OCI-LY3 (cell line): ENCODE measurements at regions not wholly inside any gene's neighbourhood (a gene's known extent, or its start where the extent isn't known, plus 50 kb on each side); places are given as distances from the start of the nearest gene placed in this dataset.

ENCODE experiments used
- H2AFZ ChIP-seq: fragments of 200-600, 300-600 bp; shearing (Covaris generic); 2 replicates; pipeline ENCODE4 v1.6.0; 2014; ENCODE audit warnings: antibody characterized with exemption, low read depth, low read length
- H3K27ac ChIP-seq: fragments of 200-600, 300-600 bp; sonication (generic); 2 replicates; pipeline ENCODE4 v1.5.1; 2014; ENCODE audit warnings: mild to moderate bottlenecking, low read length, moderate library complexity, mixed read lengths
- H3K27me3 ChIP-seq: fragments of 200-600, 300-600 bp; sonication (generic); 2 replicates; pipeline ENCODE4 v1.6.1; 2014; ENCODE audit warnings: low read depth, low read length, mixed read lengths
- H3K36me3 ChIP-seq: fragments of 200-600, 300-600 bp; sonication (generic); replicated peaks from 2 replicates; pipeline ENCODE3; 2014; ENCODE audit warnings: low read depth, low read length, mixed read lengths
- H3K4me1 ChIP-seq: fragments of 300-600, 200-600 bp; sonication (generic); 2 replicates; pipeline ENCODE4 v1.6.1; 2014; ENCODE audit warnings: low read length, mixed read lengths
- H3K4me2 ChIP-seq: fragments of 200-600, 300-600 bp; sonication (generic); 2 replicates; pipeline ENCODE4 v1.6.1; 2014; ENCODE audit warnings: low read length, mixed read lengths
- H3K4me3 ChIP-seq: fragments of 300-600, 200-600 bp; sonication (generic); 2 replicates; pipeline ENCODE4 v1.5.1; 2014; ENCODE audit warnings: antibody characterized with exemption, mild to moderate bottlenecking, low read length, moderate library complexity
- H3K79me2 ChIP-seq: fragments of 300-600, 200-600 bp; shearing (Covaris generic); 2 replicates; pipeline ENCODE4 v1.6.1; 2014; ENCODE audit warnings: mild to moderate bottlenecking, low read length, mixed read lengths
- H3K9ac ChIP-seq: fragments of 300-600, 200-600 bp; shearing (Covaris generic); 2 replicates; pipeline ENCODE4 v1.6.0; 2014; ENCODE audit warnings: mild to moderate bottlenecking, low read length, moderate library complexity
- H3K9me3 ChIP-seq: fragments of 200-600, 300-600 bp; shearing (Covaris generic); 2 replicates; pipeline ENCODE4 v1.6.1; 2014; ENCODE audit warnings: low read length, mixed read lengths; ENCODE audit not compliant: insufficient read depth
- H4K20me1 ChIP-seq: fragments of 200-600, 300-600 bp; sonication (generic); 2 replicates; pipeline ENCODE4 v1.6.1; 2016; ENCODE audit warnings: low read length, mixed read lengths; ENCODE audit not compliant: insufficient read depth
- EZH2phosphoT487 ChIP-seq: fragments of 200-600 bp; shearing (Covaris generic); IDR thresholded peaks from 2 replicates; pipeline ENCODE4 v1.6.1; 2018; ENCODE audit warnings: antibody characterized with exemption, mixed run types, low read depth
- TF ChIP-seq, protein P1 (sequence below): fragments of 200-600, 300-600 bp; sonication (generic); IDR thresholded peaks from 2 replicates; pipeline ENCODE4 v1.5.1; 2014; ENCODE audit warnings: antibody characterized with exemption, low read length, low read depth

DNA sequence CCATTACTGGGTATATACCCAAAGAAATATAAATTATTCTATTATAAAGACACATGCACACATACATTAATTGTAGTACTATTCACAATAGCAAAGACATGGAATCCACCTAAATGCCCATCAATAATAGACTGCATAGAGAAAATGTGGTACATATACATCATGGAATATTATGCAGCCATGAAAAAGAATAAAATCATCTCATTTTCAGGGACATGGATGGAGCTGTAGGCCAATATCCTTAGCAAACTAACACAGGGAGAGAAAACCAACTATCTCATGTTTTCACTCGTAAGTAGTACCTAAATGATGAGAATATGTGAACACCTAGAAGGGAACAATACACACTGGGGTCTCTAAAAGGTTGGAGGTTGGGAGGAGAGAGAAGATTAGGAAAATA lies 86.0 kb upstream of the GALNTL6 start:
- no peaks in the 10 kb centered on the region for H3K36me3 ChIP-seq
- no peak for TF ChIP-seq EZH2phosphoT487
- TF ChIP-seq, protein P1, sequence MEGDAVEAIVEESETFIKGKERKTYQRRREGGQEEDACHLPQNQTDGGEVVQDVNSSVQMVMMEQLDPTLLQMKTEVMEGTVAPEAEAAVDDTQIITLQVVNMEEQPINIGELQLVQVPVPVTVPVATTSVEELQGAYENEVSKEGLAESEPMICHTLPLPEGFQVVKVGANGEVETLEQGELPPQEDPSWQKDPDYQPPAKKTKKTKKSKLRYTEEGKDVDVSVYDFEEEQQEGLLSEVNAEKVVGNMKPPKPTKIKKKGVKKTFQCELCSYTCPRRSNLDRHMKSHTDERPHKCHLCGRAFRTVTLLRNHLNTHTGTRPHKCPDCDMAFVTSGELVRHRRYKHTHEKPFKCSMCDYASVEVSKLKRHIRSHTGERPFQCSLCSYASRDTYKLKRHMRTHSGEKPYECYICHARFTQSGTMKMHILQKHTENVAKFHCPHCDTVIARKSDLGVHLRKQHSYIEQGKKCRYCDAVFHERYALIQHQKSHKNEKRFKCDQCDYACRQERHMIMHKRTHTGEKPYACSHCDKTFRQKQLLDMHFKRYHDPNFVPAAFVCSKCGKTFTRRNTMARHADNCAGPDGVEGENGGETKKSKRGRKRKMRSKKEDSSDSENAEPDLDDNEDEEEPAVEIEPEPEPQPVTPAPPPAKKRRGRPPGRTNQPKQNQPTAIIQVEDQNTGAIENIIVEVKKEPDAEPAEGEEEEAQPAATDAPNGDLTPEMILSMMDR, result no peak
- H3K27me3 ChIP-seq, result no peaks in the 10 kb centered on the region
- no peaks in the 10 kb centered on the region for H3K79me2 ChIP-seq
- no peaks in the 10 kb centered on the region for H3K9me3 ChIP-seq
- no peak overlapping the region for H3K4me2 ChIP-seq
- no peak overlapping the region for H3K9ac ChIP-seq
- H4K20me1 ChIP-seq, result no peaks in the 10 kb centered on the region
- no peak overlapping the region for H3K27ac ChIP-seq
- no peaks in the 10 kb centered on the region for H3K4me1 ChIP-seq
- no peak overlapping the region for H3K4me3 ChIP-seq
- H2AFZ ChIP-seq, result no peak overlapping the region

DNA sequence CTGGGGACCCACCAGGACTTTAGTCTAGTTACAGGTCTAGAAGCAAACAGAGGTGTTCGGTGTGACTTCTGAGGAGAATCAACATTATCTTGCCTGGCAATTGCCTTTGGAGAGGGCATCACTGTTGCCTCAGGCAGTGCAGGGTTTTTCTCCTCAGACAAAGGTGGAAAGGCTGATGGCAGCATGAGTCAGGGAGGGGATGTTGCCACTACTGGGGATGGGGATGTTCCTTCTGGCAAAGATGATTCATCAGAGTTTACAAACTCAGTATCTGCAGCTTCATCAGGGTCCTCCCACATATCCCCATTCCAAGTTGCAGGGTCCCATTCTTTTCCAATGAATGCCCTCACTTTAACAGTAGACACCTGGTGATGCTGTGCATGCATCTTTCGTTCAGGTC lies 91.3 kb upstream of the GALNTL6 start:
- Histone ChIP-seq H3K9me3 (no peaks in the 10 kb centered on the region), H3K4me2 (no peak overlapping the region), H3K79me2 (no peaks in the 10 kb centered on the region), H3K4me3 (no peak overlapping the region), H3K27me3 (no peaks in the 10 kb centered on the region), H3K36me3 (no peaks in the 10 kb centered on the region), H4K20me1 (no peaks in the 10 kb centered on the region), H2AFZ (no peak overlapping the region), H3K27ac (no peak overlapping the region), H3K4me1 (no peaks in the 10 kb centered on the region), H3K9ac (no peak overlapping the region)
- TF ChIP-seq EZH2phosphoT487, result no peak
- TF ChIP-seq, protein P1, result no peak

DNA sequence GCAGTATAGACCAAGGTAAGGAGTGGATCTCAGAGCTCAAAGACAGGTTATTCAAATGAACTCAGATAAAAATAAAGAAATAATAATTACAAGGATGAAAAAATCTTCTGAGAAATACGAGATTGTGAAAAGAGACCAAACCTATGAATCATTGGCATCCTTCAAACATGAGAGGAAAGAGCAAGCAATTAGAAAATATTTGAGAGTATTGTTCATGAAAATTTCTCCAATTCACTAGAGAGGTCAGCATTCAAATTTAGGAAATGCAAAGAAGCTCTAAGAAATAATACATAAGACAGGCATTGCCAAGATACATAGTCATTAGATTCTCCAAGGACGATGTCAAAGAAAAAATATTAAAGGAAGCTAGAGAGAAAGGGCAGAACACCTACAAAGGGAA lies 93.5 kb upstream of the GALNTL6 start:
- TF ChIP-seq, protein P1, result no peak
- TF ChIP-seq EZH2phosphoT487, result no peak
- H3K36me3 ChIP-seq, result no peaks in the 10 kb centered on the region
- H3K4me1 ChIP-seq, result no peaks in the 10 kb centered on the region
- no peaks in the 10 kb centered on the region for H3K9me3 ChIP-seq
- no peak overlapping the region for H3K27ac ChIP-seq
- H2AFZ ChIP-seq, result no peak overlapping the region
- H3K27me3 ChIP-seq, result no peaks in the 10 kb centered on the region
- H3K79me2 ChIP-seq, result no peaks in the 10 kb centered on the region
- no peak overlapping the region for H3K9ac ChIP-seq
- H4K20me1 ChIP-seq, result no peaks in the 10 kb centered on the region
- H3K4me2 ChIP-seq, result no peak overlapping the region
- no peak overlapping the region for H3K4me3 ChIP-seq

DNA sequence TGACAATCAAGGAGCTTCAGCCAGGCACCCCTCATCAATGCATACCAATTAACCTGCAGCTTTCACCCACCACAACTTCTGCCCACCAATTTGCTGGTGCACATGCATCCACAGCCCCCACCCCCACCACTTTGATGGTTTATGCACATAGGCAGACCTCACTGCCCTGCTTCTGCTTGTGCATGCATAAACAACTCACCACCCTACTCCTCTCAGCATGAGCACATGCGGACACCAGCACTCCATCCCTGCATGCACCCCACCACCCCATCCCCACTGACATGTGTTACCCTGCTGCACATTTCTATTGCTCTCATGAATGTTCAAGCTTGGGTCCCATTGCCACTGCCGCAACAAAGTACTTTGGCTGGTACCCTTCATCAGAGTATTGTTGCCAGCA lies 94.5 kb upstream of the GALNTL6 start:
- Histone ChIP-seq H3K27me3 (no peaks in the 10 kb centered on the region), H2AFZ (no peak overlapping the region), H3K36me3 (no peaks in the 10 kb centered on the region), H3K79me2 (no peaks in the 10 kb centered on the region), H3K9ac (no peak overlapping the region), H4K20me1 (no peaks in the 10 kb centered on the region), H3K4me3 (no peak overlapping the region), H3K4me2 (no peak overlapping the region), H3K27ac (no peak overlapping the region), H3K9me3 (no peaks in the 10 kb centered on the region), H3K4me1 (no peaks in the 10 kb centered on the region)
- TF ChIP-seq EZH2phosphoT487, result no peak
- TF ChIP-seq, protein P1, result no peak
